Kidney (tissue), 13 donors: ENCODE measurements at regions not wholly inside any gene's neighbourhood (a gene's known extent, or its start where the extent isn't known, plus 50 kb on each side); places are given as distances from the start of the nearest gene placed in this dataset.

Experiments
- DNase-seq, 5 donors: peaks; one replicate each; pipeline ENCODE4 v3.0.0-alpha.2; 2013 to 2020
- FAIRE-seq: peaks from 2 replicates; lab custom pipeline; 2012; peaks lifted over from hg19 to GRCh38; lab: Jason Lieb, UNC
- H3K27ac ChIP-seq, 2 donors: one replicate each; pipeline ENCODE4 v1.7.0; 2013; ENCODE audit warnings: low read depth in 2 of 2, low read length in 2 of 2, inconsistent platforms in 1 of 2
- H3K27me3 ChIP-seq: one replicate; pipeline ENCODE4 v1.7.1; 2013; ENCODE audit warnings: low read length, inconsistent platforms; ENCODE audit not compliant: control insufficient read depth, insufficient read depth
- H3K36me3 ChIP-seq, 3 donors: one replicate each; pipeline versions ENCODE4 v1.7.0 to v1.7.1; 2013; ENCODE audit warnings: low read length in 3 of 3, control low read depth in 1 of 3, inconsistent platforms in 1 of 3; ENCODE audit not compliant: insufficient read depth in 3 of 3, control insufficient read depth in 2 of 3
- H3K4me1 ChIP-seq, 3 donors: one replicate each; pipeline versions ENCODE4 v1.7.0 to v1.7.1; 2013; ENCODE audit warnings: low read length in 3 of 3, inconsistent platforms in 1 of 3, low read depth in 1 of 3; ENCODE audit not compliant: control insufficient read depth in 2 of 3, insufficient read depth in 2 of 3
- H3K4me3 ChIP-seq, 3 donors: one replicate each; pipeline versions ENCODE4 v1.7.0 to v1.8.1; 2013; ENCODE audit warnings: low read length in 3 of 3, control low read depth in 1 of 3, inconsistent platforms in 1 of 3
- H3K9ac ChIP-seq, 3 donors: one replicate each; pipeline versions ENCODE4 v1.7.0 to v1.7.1; 2013; ENCODE audit warnings: low read length in 3 of 3, control low read depth in 1 of 3, inconsistent platforms in 1 of 3
- H3K9me3 ChIP-seq, 3 donors: one replicate each; pipeline versions ENCODE4 v1.7.0 to v1.7.1; 2013; ENCODE audit warnings: low read length in 3 of 3, control low read depth in 1 of 3, inconsistent platforms in 1 of 3; ENCODE audit not compliant: control insufficient read depth in 2 of 3, insufficient read depth in 1 of 3
- intact Hi-C: fragments of 100-400 bp; cut with DNase I; formaldehyde crosslinking; loops from one replicate; pipeline ENCODE4 v1.11.1; 2022
- TF ChIP-seq, protein P1 (sequence below): IDR thresholded peaks from 3 replicates; pipeline ENCODE4 v1.5.1; 2012; ENCODE audit warnings: mild to moderate bottlenecking, moderate library complexity, borderline replicate concordance; ENCODE audit not compliant: insufficient read depth; ENCODE audit errors: extremely low read depth
- donor health status: control.
- donor health status: control.
- donor health status: control.
- donor health status: control.
- donor health status: control.
- donor health status: DM: yes; HTN: yes; CAD: no.
- donor health status: Normal renal cell carcinoma (clear cell type).

DNA sequence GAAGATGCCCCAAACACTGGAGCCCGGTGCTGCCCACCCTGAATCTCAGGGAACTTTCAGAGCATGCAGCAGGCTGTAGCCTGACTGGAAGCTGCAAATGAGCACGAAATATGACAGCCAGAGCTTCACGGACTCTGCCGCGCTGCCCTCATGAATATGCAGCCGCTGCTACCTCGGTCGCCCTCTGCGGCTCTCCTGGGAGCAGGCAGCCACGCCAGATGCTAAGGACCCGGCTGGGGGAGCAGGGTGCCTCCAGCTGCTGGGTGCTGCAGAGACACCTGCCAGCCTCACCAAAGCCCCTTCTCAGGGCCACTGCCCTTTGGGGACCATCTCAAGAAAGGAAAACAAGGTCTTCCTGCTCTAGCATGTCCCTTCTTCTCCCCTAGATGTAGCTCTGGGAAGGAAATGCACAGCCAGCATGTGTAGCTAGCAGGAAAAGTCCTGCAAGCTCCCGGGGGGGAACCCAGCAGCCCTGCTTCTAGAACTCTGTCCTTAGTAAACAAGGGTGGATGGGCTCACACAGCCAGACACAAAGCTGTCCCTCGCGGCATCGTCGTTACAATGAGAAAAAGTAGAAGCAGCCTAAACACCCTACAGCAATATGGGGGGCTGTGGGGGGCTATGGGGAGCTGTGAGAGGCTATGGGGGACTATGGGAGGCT is 56.8 kb upstream of the OLFM1 start:
- intact Hi-C loops, result no loop called here
- H3K27me3 ChIP-seq, result no peaks in the 10 kb centered on the region
- H3K9me3 ChIP-seq, result no peaks in the 10 kb centered on the region
- no peak for FAIRE-seq
- no peak overlapping the region for H3K9ac ChIP-seq
- peak in 1 of 5 donors; percentile 16 for DNase-seq
- H3K36me3 ChIP-seq, result no peaks in the 10 kb centered on the region
- TF ChIP-seq, protein P1, sequence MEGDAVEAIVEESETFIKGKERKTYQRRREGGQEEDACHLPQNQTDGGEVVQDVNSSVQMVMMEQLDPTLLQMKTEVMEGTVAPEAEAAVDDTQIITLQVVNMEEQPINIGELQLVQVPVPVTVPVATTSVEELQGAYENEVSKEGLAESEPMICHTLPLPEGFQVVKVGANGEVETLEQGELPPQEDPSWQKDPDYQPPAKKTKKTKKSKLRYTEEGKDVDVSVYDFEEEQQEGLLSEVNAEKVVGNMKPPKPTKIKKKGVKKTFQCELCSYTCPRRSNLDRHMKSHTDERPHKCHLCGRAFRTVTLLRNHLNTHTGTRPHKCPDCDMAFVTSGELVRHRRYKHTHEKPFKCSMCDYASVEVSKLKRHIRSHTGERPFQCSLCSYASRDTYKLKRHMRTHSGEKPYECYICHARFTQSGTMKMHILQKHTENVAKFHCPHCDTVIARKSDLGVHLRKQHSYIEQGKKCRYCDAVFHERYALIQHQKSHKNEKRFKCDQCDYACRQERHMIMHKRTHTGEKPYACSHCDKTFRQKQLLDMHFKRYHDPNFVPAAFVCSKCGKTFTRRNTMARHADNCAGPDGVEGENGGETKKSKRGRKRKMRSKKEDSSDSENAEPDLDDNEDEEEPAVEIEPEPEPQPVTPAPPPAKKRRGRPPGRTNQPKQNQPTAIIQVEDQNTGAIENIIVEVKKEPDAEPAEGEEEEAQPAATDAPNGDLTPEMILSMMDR, result no peak
- H3K27ac ChIP-seq, result no peak overlapping the region
- H3K4me1 ChIP-seq, result no peaks in the 10 kb centered on the region
- H3K4me3 ChIP-seq, result no peak overlapping the region

DNA sequence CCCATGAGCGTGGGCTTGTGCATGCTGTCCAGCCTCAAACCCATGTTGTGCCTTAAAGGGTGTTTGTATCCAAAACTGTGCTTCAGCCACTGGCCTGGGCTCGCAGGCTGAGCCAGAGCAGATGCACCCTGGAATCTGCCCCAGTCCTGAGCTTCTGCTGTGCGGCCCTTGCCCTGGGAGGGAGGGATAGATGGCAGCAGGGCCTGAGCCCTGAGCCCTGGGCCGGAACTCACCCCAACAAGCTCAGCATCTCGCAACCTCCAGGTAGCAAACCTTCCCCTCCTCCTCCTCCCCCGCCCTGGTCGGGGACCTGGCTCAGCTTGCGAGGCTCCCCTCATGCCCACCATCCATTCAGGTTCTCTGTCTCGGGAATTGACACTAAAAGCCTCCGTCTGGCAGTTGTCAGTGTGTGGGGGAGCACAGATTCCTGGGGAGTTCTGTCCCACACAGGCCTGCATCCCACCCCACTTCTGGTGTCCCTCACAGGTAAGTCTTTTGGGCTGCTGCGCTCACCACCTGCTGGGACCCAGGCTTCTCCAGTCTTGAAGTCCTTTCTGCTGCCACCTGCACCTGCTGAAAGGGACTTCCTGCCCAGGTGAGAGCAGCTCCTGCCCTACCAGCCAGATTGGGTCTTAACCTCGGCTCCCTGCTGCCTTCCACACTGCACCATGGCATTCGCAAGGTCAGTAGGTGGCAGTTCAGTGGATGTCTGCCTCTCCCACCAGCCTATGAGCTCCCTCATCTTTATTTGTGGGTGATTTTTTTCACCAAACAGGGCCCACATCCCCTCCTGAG is 55.2 kb upstream of the OLFM1 start:
- H3K4me1 ChIP-seq, result no peaks in the 10 kb centered on the region
- peak in 1 of 5 donors; percentile 61 for DNase-seq
- no peaks in the 10 kb centered on the region for H3K9me3 ChIP-seq
- H3K27ac ChIP-seq, result no peak overlapping the region
- H3K36me3 ChIP-seq, result no peaks in the 10 kb centered on the region
- no peaks in the 10 kb centered on the region for H3K27me3 ChIP-seq
- no peak overlapping the region for H3K4me3 ChIP-seq
- TF ChIP-seq, protein P1, result no peak
- H3K9ac ChIP-seq, result no peak overlapping the region
- intact Hi-C loops, result no loop called here
- no peak for FAIRE-seq

DNA sequence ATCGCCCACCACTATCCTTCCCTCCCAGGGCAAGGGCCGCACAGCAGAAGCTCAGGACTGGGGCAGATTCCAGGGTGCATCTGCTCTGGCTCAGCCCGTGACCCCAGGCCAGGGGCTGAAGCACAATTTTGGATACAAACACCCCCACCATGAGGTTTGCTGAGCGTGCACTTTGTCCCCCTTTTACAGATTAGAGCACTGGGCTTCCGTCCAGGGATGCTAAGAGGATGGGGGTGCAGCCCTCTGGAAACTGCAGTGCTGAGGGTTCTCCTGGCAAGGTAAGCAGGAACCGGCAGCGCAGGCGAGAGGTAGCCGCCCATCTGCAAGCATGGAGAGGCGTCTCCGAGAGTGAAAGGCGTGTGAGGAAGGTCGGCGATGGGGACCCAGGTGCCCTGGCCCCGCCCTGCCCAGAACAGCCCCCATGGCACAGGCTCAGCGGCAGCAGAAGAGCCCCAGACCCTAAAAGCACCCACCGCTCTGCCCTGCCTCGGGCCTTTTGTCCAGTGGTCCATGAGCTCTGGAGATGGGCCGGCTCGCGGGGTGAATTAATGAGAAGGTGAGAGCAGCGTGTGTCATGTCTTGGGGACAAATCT is 54.5 kb upstream of the OLFM1 start:
- H3K27ac ChIP-seq, result no peak overlapping the region
- intact Hi-C loops, result no loop called here
- H3K9me3 ChIP-seq, result no peaks in the 10 kb centered on the region
- FAIRE-seq (no peak), DNase-seq (peak in 1 of 5 donors; percentile 56)
- no peak overlapping the region for H3K9ac ChIP-seq
- TF ChIP-seq, protein P1, result no peak
- H3K4me3 ChIP-seq, result no peak overlapping the region
- H3K36me3 ChIP-seq, result no peaks in the 10 kb centered on the region
- no peaks in the 10 kb centered on the region for H3K27me3 ChIP-seq
- no peaks in the 10 kb centered on the region for H3K4me1 ChIP-seq
